Adrenal gland (tissue), 5 donors: ENCODE measurements at regions not wholly inside any gene's neighbourhood (a gene's known extent, or its start where the extent isn't known, plus 50 kb on each side); places are given as distances from the start of the nearest gene placed in this dataset.

Experiments used
- POLR2A ChIP-seq, 2 donors: fragments of 450-650 bp; IDR thresholded peaks; one replicate each; pipeline ENCODE4 v1.6.1; 2017; ENCODE audit warnings: antibody characterized with exemption in 2 of 2, mild to moderate bottlenecking in 2 of 2, moderate library complexity in 1 of 2
- TF ChIP-seq, protein P1 (sequence below), 6 experiments: fragments of 450-650 bp in 4 of 6; fragments of 200-600 bp in 2 of 6; sonication (generic) in 1 of 6; IDR thresholded peaks; 1 replicate in 5 of 6; 2 replicates in 1 of 6; pipeline versions ENCODE4 v1.5.1 to v1.8.0; 2016 to 2021; ENCODE audit warnings: antibody characterized with exemption in 6 of 6, mild to moderate bottlenecking in 2 of 6, moderate library complexity in 1 of 6
- donor health status: DM: no; HTN: no; CAD: no.

DNA sequence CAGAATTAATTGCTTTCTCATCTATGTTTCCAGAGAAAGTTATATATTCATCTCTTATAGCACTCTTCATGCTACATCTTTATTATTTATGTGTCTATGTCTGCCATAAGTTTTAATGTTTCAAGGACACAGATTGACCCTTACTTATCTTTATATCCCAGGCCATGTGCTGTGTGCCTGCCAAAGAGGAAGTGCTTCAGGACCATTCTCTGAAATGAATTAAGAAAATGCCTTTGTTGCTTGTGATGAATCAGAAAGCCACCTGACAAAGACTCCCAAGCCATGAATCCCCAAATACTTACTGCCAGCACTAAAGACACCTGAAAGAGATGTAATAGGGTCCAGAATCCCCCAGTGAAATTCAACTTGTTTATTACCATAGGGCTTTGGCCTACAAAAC, 342.1 kb upstream of the C1orf87 start:
- TF ChIP-seq, protein P1, sequence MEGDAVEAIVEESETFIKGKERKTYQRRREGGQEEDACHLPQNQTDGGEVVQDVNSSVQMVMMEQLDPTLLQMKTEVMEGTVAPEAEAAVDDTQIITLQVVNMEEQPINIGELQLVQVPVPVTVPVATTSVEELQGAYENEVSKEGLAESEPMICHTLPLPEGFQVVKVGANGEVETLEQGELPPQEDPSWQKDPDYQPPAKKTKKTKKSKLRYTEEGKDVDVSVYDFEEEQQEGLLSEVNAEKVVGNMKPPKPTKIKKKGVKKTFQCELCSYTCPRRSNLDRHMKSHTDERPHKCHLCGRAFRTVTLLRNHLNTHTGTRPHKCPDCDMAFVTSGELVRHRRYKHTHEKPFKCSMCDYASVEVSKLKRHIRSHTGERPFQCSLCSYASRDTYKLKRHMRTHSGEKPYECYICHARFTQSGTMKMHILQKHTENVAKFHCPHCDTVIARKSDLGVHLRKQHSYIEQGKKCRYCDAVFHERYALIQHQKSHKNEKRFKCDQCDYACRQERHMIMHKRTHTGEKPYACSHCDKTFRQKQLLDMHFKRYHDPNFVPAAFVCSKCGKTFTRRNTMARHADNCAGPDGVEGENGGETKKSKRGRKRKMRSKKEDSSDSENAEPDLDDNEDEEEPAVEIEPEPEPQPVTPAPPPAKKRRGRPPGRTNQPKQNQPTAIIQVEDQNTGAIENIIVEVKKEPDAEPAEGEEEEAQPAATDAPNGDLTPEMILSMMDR (IDR thresholded peaks at IDR 0.05): no peak
- TF ChIP-seq POLR2A (IDR thresholded peaks at IDR 0.05): no peak
